ENCODE measurements at regions not wholly inside any gene's neighbourhood (a gene's known extent, or its start where the extent isn't known, plus 50 kb on each side); places are given as distances from the start of the nearest gene placed in this dataset.

DNA sequence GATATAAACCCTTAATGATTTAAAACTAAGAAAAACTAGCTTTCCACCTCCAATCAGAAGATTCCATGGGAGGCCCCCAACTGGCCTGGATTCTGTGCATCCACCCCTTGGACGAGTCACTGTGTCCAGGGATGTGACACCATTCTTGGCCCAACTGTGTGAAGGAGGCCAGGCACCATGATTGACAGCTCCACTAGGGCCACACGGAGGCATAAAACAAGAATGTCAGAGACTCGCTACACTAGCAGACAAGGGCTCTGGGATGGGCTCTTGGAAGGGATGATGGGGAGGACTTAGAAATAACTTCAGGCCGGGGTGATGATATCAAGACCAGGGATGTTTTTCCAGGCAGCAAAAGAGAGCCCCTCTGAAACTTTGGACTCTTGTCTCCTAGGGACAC lies 117.8 kb upstream of the GNAO1 start:
- no peak for DNase-seq (ENCODE audit: low read depth)
- TF ChIP-seq, protein P1, sequence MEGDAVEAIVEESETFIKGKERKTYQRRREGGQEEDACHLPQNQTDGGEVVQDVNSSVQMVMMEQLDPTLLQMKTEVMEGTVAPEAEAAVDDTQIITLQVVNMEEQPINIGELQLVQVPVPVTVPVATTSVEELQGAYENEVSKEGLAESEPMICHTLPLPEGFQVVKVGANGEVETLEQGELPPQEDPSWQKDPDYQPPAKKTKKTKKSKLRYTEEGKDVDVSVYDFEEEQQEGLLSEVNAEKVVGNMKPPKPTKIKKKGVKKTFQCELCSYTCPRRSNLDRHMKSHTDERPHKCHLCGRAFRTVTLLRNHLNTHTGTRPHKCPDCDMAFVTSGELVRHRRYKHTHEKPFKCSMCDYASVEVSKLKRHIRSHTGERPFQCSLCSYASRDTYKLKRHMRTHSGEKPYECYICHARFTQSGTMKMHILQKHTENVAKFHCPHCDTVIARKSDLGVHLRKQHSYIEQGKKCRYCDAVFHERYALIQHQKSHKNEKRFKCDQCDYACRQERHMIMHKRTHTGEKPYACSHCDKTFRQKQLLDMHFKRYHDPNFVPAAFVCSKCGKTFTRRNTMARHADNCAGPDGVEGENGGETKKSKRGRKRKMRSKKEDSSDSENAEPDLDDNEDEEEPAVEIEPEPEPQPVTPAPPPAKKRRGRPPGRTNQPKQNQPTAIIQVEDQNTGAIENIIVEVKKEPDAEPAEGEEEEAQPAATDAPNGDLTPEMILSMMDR (conservative IDR thresholded peaks at IDR 0.05; ENCODE audit: low read depth, low read length), result no peak
- no peak overlapping the region for H3K4me3 ChIP-seq (ENCODE audit: low read depth, low read length)

GRCh38 chr16:56072096-56072495 lies 119.2 kb upstream of the GNAO1 start:
- no peak for DNase-seq (ENCODE audit: low read depth)
- TF ChIP-seq, protein P1 (conservative IDR thresholded peaks at IDR 0.05; ENCODE audit: low read depth, low read length), result no peak
- H3K4me3 ChIP-seq (ENCODE audit: low read depth, low read length), result no peak overlapping the region

GRCh38 chr16:56068816-56069215 lies 122.5 kb upstream of the GNAO1 start:
- H3K4me3 ChIP-seq (ENCODE audit: low read depth, low read length), result no peak overlapping the region
- TF ChIP-seq, protein P1 (conservative IDR thresholded peaks at IDR 0.05; ENCODE audit: low read depth, low read length), result no peak
- DNase-seq (ENCODE audit: low read depth), result no peak

DNA sequence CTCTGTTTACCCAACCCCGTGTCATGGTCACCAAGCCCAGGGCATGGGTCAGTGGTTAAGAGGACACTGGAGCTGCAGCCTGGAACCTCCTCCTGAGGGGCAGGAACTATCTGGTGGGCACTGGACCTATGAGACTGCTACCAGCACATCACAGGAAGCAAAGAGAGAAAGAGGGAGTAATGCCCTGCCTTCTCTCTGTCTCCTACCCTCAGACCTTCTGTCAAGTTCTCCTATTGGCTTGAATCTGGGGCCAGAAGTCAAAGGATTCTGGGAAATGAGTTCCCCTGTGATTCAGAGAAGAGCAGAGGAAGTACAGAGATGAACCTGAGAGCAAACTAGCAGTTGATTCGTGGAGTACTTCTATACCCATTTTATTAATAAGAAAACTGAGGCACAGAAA lies 123.0 kb upstream of the GNAO1 start:
- TF ChIP-seq, protein P1 (conservative IDR thresholded peaks at IDR 0.05; ENCODE audit: low read depth, low read length), result no peak
- DNase-seq (ENCODE audit: low read depth), result no peak
- no peak overlapping the region for H3K4me3 ChIP-seq (ENCODE audit: low read depth, low read length)

- H3K4me3 ChIP-seq (ENCODE audit: low read depth, low read length), result no peak overlapping the region
- no peak for DNase-seq (ENCODE audit: low read depth)
- TF ChIP-seq, protein P1 (conservative IDR thresholded peaks at IDR 0.05; ENCODE audit: low read depth, low read length), result no peak
Observed at GRCh38 chr16:56067406-56067805, 123.9 kb upstream of the GNAO1 start.

- TF ChIP-seq, protein P1 (conservative IDR thresholded peaks at IDR 0.05; ENCODE audit: low read depth, low read length), result no peak
- DNase-seq (ENCODE audit: low read depth), result no peak
- no peak overlapping the region for H3K4me3 ChIP-seq (ENCODE audit: low read depth, low read length)
Observed at GRCh38 chr16:56066617-56067016, 124.7 kb upstream of the GNAO1 start.

DNA sequence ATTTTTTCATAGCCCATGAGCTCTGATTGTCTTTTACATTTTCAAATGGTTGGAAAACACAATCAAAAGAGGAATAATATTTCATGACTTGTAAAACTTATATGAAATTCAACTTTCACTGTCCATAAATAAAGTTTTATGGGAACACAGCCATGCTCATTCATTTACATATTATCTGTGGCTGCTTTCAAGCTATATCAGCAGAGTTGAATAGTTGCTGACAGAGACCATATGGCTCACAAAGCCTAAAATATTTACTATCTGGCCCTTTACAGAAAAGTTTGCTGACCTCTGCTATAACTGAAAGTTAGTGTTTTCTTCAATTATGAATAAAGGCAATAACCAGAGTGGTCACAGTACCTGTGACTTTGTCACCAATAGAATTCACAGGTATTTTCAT lies 128.2 kb upstream of the GNAO1 start:
- TF ChIP-seq, protein P1 (conservative IDR thresholded peaks at IDR 0.05; ENCODE audit: low read depth, low read length), result no peak
- no peak overlapping the region for H3K4me3 ChIP-seq (ENCODE audit: low read depth, low read length)
- no peak for DNase-seq (ENCODE audit: low read depth)

Data from choroid plexus epithelial cell (primary cell).